HepG2 (cell line): ENCODE measurements at regions not wholly inside any gene's neighbourhood (a gene's known extent, or its start where the extent isn't known, plus 50 kb on each side); places are given as distances from the start of the nearest gene placed in this dataset.

ENCODE experiments used
- ATAC-seq: fragments of 200-7000 bp; cut with Tn5 transposase; 3 replicates; pipeline ENCODE4 v1.9.1; 2020; ENCODE audit warnings: mild to moderate bottlenecking, moderate library complexity
- BruUV-seq: library from RNA; stranded (reverse); fragments of 400-500 nt; replicated peaks from 2 replicates; lab custom pipeline; 2021; lab: Mats Ljungman, UMichigan
- CTCF ChIA-PET: fragments of 300-600 bp; formaldehyde crosslinking; extraction: SDS; loops from one replicate; lab custom pipeline; 2021; ENCODE audit warnings: low total read pairs, inconsistent platforms, low intra/inter-chr PET ratio; lab: Yijun Ruan, JAX
- POLR2A ChIA-PET: fragments of 350-600 bp; sonication (Branson Sonifier 250); formaldehyde crosslinking; loops from one replicate; lab custom pipeline; 2020; ENCODE audit warnings: antibody characterized with exemption, inconsistent platforms; lab: Yijun Ruan, JAX
- DNase-seq: peaks from one replicate; pipeline ENCODE4 v3.0.0-alpha.2; 2015; ENCODE audit warnings: low spot score
- FAIRE-seq: peaks from 3 replicates; lab custom pipeline; 2011; peaks lifted over from hg19 to GRCh38; lab: Jason Lieb, UNC
- H2AFZ ChIP-seq: one replicate; pipeline ENCODE4 v1.6.1; 2011; ENCODE audit warnings: low read length, inconsistent platforms
- H3K27ac ChIP-seq: fragments of 300-600 bp; 3 replicates; pipeline ENCODE4 v1.8.0; 2011; ENCODE audit warnings: mixed run types, mild to moderate bottlenecking, mixed read lengths, low read length, inconsistent platforms; ENCODE audit not compliant: insufficient read depth; ENCODE audit errors: extremely low read length
- H3K27me3 ChIP-seq, 2 experiments: fragments of 200-600 bp in 1 of 2; 2 replicates in 1 of 2; 3 replicates in 1 of 2; pipeline versions ENCODE4 v1.6.0 to v1.8.0; 2011; ENCODE audit warnings: low read length in 2 of 2, mild to moderate bottlenecking in 2 of 2, moderate library complexity in 2 of 2, inconsistent platforms in 1 of 2; ENCODE audit not compliant: insufficient read depth in 2 of 2, control insufficient read depth in 1 of 2
- H3K36me3 ChIP-seq, 2 experiments: fragments of 200-600 bp in 1 of 2; replicated peaks in 1 of 2; 2 replicates in 1 of 2; 3 replicates in 1 of 2; pipeline versions ENCODE4 v1.5.1 to v1.8.0; 2011; ENCODE audit warnings: low read length in 2 of 2, inconsistent platforms in 1 of 2; ENCODE audit not compliant: insufficient read depth in 2 of 2, control insufficient read depth in 1 of 2
- H3K4me1 ChIP-seq: 2 replicates; pipeline ENCODE4 v1.5.1; 2012; ENCODE audit warnings: low read length, inconsistent platforms; ENCODE audit not compliant: insufficient read depth
- H3K4me2 ChIP-seq: 2 replicates; pipeline ENCODE4 v1.6.0; 2011; ENCODE audit warnings: low read depth, low read length, inconsistent platforms
- H3K4me3 ChIP-seq, 3 experiments: fragments of 200-600 bp in 1 of 3; sonication (generic), shearing (Covaris generic) in 1 of 3; replicated peaks in 1 of 3; 2 replicates each; pipeline ENCODE4 v1.5.1; 2011 to 2016; ENCODE audit warnings: low read length in 3 of 3, inconsistent platforms in 2 of 3, low read depth in 2 of 3, mild to moderate bottlenecking in 2 of 3, control low read depth in 1 of 3, mixed read lengths in 1 of 3; ENCODE audit not compliant: insufficient read depth in 1 of 3
- H3K79me2 ChIP-seq: one replicate; pipeline ENCODE4 v1.6.1; 2011; ENCODE audit warnings: low read length, inconsistent platforms; ENCODE audit not compliant: insufficient read depth
- H3K9ac ChIP-seq: 2 replicates; pipeline ENCODE4 v1.6.0; 2011; ENCODE audit warnings: mild to moderate bottlenecking, low read depth, low read length, inconsistent platforms; ENCODE audit not compliant: insufficient read depth
- H3K9me3 ChIP-seq: 2 replicates; pipeline ENCODE4 v1.5.1; 2012; ENCODE audit warnings: mild to moderate bottlenecking, low read length
- H4K20me1 ChIP-seq: 2 replicates; pipeline ENCODE4 v1.6.0; 2011; ENCODE audit warnings: inconsistent platforms, mild to moderate bottlenecking, low read length, moderate library complexity; ENCODE audit not compliant: insufficient read depth
- CENPX ChIP-seq: sonication (generic); formaldehyde crosslinking; IDR thresholded peaks from 2 replicates; pipeline ENCODE4 v1.9.0; 2021; ENCODE audit warnings: mild to moderate bottlenecking, missing genetic modification reagents, moderate library complexity
- KDM2A ChIP-seq: sonication (generic); formaldehyde crosslinking; IDR thresholded peaks from 2 replicates; pipeline ENCODE4 v1.4.0; 2020; ENCODE audit warnings: low read depth, missing genetic modification reagents, borderline replicate concordance
- NFIC ChIP-seq: IDR thresholded peaks from 2 replicates; pipeline ENCODE4 v1.6.1; 2012; ENCODE audit warnings: mild to moderate bottlenecking, low read length, inconsistent platforms
- RFX5 ChIP-seq: IDR thresholded peaks from 2 replicates; pipeline ENCODE4 v1.6.1; 2011; ENCODE audit warnings: low read depth, low read length, improper control_type of control experiment
- SP4 ChIP-seq: sonication (generic); formaldehyde crosslinking; IDR thresholded peaks from 2 replicates; pipeline ENCODE4 v1.8.1; 2023; ENCODE audit warnings: mild to moderate bottlenecking, missing genetic modification reagents
- whole genome bisulfite sequencing: methylation state at CpG from one replicate; pipeline ENCODE4 v1.1.6; 2017; ENCODE audit warnings: low lambda C conversion rate; 5-methylcytosine and 5-hydroxymethylcytosine counted together
- in situ Hi-C: cut with HindIII; loops from 2 replicates; pipeline ENCODE4 v1.10.0; 2017; ENCODE audit warnings: low pct_unique_long_range_greater_than_20kb; ENCODE audit not compliant: extremely low pct_ligation_motif_present
- intact Hi-C: fragments of 100-400 bp; cut with micrococcal nuclease; formaldehyde crosslinking; loops from one replicate; pipeline ENCODE4 v1.10.0; 2022; ENCODE audit not compliant: unreplicated experiment
- TF ChIP-seq, protein P1 (sequence below): sonication (generic); formaldehyde crosslinking; IDR thresholded peaks from 2 replicates; pipeline ENCODE4 v1.4.0; 2020; ENCODE audit warnings: mild to moderate bottlenecking, missing genetic modification reagents
- TF ChIP-seq, protein P2 (sequence below): sonication (generic); formaldehyde crosslinking; IDR thresholded peaks from 2 replicates; pipeline ENCODE4 v1.4.0; 2020; ENCODE audit warnings: missing genetic modification reagents
- TF ChIP-seq, protein P3 (sequence below): sonication (generic); formaldehyde crosslinking; IDR thresholded peaks from 2 replicates; pipeline ENCODE4 v1.9.0; 2021; ENCODE audit warnings: missing genetic modification reagents, mild to moderate bottlenecking, borderline replicate concordance
- TF ChIP-seq, protein P4 (sequence below): sonication (generic); formaldehyde crosslinking; IDR thresholded peaks from 2 replicates; pipeline ENCODE4 v1.4.0; 2020; ENCODE audit warnings: missing genetic modification reagents, borderline replicate concordance

DNA sequence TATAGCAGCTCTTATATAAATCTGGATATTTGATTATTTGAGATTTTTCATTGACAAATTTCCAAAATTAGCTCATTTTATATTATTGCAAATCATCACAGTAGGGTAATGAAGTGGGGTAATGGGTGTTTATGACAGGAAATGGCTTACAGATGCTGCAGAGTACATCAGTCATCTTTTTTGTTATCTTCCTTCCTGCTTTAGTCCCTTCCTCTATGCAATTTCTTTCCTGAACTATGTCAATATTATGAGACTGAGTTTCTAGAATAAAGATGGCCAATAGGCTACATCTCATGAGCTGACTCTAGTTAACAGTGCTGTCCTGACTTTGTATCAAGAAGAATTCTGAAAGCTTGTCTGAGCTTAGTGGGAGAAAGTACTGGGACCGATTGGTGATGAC, 244.5 kb downstream of the XPNPEP1 start:
- Histone ChIP-seq H3K4me3 (no peak overlapping the region), H3K4me1 (no peaks in the 10 kb centered on the region), H3K79me2 (no peaks in the 10 kb centered on the region), H3K4me2 (no peak overlapping the region), H3K27ac (no peak overlapping the region), H3K9me3 (no peaks in the 10 kb centered on the region), H4K20me1 (no peaks in the 10 kb centered on the region), H3K9ac (no peak overlapping the region), H2AFZ (no peak overlapping the region), H3K27me3 (no peaks in the 10 kb centered on the region), H3K36me3 (no peaks in the 10 kb centered on the region)
- no TSS peak for BruUV-seq
- in situ Hi-C loops (no loop called here), intact Hi-C loops (no loop called here)
- ChIA-PET CTCF (no interaction called here), POLR2A (no interaction called here)
- ATAC-seq (no peak), DNase-seq (no peak), FAIRE-seq (no peak)
- no peak for TF ChIP-seq SP4
- TF ChIP-seq, protein P1, sequence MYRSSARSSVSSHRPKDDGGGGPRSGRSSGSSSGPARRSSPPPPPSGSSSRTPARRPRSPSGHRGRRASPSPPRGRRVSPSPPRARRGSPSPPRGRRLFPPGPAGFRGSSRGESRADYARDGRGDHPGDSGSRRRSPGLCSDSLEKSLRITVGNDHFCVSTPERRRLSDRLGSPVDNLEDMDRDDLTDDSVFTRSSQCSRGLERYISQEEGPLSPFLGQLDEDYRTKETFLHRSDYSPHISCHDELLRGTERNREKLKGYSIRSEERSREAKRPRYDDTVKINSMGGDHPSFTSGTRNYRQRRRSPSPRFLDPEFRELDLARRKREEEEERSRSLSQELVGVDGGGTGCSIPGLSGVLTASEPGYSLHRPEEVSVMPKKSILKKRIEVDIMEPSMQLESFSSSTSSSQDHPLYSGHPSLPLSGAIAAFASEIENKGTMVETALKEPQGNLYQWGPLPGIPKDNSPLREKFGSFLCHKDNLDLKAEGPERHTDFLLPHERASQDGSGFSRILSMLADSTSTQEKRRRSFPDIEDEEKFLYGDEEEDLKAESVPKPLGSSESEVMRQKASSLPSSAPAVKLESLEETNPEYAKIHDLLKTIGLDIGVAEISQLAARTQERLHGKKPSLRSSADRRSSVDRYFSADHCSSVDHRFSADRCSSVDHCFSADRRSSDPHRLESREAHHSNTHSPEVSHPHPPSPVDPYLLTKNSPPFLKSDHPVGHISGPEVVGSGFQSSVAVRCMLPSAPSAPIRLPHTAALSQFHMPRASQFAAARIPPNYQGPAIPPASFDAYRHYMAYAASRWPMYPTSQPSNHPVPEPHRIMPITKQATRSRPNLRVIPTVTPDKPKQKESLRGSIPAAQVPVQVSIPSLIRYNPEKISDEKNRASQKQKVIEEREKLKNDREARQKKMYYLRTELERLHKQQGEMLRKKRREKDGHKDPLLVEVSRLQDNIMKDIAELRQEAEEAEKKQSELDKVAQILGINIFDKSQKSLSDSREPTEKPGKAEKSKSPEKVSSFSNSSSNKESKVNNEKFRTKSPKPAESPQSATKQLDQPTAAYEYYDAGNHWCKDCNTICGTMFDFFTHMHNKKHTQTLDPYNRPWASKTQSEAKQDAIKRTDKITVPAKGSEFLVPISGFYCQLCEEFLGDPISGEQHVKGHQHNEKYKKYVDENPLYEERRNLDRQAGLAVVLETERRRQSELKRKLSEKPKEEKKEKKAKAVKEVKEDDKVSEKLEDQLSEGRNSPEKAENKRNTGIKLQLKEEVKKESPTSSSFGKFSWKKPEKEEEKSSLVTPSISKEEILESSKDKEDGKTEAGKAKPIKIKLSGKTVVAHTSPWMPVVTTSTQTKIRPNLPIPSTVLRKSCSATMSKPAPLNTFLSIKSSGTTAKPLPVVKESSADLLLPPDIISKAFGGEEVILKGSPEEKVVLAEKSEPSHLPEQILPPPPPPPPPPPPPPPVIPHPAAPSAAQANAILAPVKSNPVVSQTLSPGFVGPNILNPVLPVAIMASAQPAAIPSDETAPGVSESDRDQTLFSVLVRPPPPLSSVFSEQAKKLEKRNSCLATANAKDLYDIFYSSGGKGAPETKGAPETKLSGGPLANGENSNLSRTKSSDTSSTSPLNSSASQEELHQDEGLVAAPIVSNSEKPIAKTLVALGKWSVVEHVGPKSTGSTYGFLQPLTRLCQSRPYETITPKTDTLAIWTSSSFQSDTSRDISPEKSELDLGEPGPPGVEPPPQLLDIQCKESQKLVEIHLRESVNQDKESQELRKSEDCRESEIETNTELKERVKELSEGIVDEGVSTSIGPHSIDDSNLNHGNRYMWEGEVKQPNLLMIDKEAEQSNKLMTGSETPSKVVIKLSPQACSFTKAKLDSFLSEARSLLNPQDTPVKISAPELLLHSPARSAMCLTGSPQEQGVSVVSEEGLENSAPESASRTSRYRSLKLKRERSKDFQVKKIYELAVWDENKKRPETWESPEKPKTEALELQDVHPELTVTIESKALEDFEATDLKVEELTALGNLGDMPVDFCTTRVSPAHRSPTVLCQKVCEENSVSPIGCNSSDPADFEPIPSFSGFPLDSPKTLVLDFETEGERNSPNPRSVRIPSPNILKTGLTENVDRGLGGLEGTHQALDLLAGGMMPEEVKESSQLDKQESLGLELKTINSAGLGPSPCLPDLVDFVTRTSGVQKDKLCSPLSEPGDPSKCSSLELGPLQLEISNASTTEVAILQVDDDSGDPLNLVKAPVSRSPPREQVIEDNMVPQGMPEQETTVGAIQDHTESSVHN (CRISPR knock-in tag) = no peak
- TF ChIP-seq, protein P2, sequence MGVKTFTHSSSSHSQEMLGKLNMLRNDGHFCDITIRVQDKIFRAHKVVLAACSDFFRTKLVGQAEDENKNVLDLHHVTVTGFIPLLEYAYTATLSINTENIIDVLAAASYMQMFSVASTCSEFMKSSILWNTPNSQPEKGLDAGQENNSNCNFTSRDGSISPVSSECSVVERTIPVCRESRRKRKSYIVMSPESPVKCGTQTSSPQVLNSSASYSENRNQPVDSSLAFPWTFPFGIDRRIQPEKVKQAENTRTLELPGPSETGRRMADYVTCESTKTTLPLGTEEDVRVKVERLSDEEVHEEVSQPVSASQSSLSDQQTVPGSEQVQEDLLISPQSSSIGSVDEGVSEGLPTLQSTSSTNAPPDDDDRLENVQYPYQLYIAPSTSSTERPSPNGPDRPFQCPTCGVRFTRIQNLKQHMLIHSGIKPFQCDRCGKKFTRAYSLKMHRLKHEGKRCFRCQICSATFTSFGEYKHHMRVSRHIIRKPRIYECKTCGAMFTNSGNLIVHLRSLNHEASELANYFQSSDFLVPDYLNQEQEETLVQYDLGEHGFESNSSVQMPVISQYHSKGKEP (CRISPR knock-in tag) = no peak
- TF ChIP-seq KDM2A = no peak
- TF ChIP-seq, protein P3, sequence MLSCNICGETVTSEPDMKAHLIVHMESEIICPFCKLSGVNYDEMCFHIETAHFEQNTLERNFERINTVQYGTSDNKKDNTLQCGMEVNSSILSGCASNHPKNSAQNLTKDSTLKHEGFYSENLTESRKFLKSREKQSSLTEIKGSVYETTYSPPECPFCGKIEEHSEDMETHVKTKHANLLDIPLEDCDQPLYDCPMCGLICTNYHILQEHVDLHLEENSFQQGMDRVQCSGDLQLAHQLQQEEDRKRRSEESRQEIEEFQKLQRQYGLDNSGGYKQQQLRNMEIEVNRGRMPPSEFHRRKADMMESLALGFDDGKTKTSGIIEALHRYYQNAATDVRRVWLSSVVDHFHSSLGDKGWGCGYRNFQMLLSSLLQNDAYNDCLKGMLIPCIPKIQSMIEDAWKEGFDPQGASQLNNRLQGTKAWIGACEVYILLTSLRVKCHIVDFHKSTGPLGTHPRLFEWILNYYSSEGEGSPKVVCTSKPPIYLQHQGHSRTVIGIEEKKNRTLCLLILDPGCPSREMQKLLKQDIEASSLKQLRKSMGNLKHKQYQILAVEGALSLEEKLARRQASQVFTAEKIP (CRISPR knock-in tag) = no peak
- no peak for TF ChIP-seq NFIC
- TF ChIP-seq, protein P4, sequence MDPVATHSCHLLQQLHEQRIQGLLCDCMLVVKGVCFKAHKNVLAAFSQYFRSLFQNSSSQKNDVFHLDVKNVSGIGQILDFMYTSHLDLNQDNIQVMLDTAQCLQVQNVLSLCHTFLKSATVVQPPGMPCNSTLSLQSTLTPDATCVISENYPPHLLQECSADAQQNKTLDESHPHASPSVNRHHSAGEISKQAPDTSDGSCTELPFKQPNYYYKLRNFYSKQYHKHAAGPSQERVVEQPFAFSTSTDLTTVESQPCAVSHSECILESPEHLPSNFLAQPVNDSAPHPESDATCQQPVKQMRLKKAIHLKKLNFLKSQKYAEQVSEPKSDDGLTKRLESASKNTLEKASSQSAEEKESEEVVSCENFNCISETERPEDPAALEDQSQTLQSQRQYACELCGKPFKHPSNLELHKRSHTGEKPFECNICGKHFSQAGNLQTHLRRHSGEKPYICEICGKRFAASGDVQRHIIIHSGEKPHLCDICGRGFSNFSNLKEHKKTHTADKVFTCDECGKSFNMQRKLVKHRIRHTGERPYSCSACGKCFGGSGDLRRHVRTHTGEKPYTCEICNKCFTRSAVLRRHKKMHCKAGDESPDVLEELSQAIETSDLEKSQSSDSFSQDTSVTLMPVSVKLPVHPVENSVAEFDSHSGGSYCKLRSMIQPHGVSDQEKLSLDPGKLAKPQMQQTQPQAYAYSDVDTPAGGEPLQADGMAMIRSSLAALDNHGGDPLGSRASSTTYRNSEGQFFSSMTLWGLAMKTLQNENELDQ = no peak
- TF ChIP-seq RFX5 = no peak
- no peak for TF ChIP-seq CENPX
- WGBS = 0% methylated on average over 1 of the region's 1 CpG
